ENCODE measurements at regions not wholly inside any gene's neighbourhood (a gene's known extent, or its start where the extent isn't known, plus 50 kb on each side); places are given as distances from the start of the nearest gene placed in this dataset.
"Not testable (repeated sequence)": the region's sequence is repeated elsewhere in the genome, so short reads cannot be mapped to it uniquely, and the experiment has no call there.

- no peak for DNase-seq (ENCODE audit: low spot score)
Measured at GRCh38 chr6:50467931-50468330, 245.4 kb upstream of the TFAP2D start.

DNA sequence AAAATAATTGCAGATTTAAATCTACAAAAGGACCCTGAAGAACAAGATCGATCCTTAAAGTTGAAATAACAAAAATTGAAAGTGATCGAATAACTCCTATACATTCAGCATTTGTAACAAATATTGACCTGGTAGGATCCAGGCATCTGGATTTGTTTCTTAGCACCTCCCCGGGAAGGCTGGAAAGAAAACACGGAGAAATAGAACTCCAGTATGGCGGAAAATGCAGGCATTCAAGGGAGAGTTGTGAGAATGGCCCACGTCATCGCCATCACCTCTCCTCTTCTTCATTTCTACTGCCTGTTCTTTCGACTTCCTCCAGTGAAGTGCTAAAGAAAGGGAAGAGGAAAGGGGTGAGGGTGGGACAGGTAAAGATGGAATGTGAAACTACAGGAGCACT is 242.3 kb upstream of the TFAP2D start:
- no peak for DNase-seq (ENCODE audit: low spot score)

GRCh38 chr6:50510361-50510760 is 203.0 kb upstream of the TFAP2D start:
- no peak for DNase-seq (ENCODE audit: low spot score)

DNA sequence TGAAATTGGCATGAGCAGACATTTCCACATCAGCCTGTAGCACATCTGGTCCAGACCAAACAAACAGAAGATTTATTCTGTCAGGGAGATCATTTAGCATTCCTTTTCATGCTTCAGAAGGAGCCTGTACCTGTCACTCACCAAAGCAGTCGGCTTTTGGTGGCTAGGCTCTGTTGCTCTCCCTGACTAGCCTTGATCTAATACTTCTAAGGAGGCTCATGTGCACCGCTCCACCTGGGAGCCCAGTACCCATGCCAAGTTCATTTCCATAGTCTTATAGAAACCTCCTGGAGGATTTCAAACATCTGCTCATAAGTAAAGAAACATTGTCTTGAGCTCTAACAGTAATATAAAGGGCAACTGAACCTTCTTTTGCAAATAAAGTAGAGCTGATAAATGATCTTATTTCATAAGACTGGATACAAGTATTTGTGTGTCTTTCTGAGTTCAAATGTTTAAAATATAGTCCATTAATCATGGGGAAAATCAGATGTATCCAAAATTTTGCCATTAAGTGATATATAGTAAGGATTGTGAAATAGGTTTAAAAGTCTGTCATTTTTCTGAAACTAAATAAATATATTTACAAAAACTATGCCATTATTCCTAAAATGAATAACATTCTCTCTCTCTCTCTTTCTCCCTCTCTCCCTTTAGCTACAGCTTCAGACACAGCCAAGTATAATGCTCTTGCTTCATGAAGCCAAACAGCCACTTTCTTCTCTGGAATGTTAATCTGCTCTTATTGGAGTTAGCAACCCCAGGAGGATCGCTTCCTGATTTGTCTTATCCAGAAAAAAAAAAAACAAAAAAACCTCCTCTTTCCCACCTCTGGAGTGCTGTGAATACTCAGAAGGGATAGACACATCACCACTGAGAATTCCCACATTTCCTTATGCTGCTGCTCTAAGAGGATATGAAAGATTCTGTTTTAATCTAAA is 192.7 kb upstream of the TFAP2D start:
- DNase-seq (ENCODE audit: low spot score), result no peak

- DNase-seq (ENCODE audit: low spot score), result no peak
Measured at GRCh38 chr6:50524341-50524740, 189.0 kb upstream of the TFAP2D start.

DNA sequence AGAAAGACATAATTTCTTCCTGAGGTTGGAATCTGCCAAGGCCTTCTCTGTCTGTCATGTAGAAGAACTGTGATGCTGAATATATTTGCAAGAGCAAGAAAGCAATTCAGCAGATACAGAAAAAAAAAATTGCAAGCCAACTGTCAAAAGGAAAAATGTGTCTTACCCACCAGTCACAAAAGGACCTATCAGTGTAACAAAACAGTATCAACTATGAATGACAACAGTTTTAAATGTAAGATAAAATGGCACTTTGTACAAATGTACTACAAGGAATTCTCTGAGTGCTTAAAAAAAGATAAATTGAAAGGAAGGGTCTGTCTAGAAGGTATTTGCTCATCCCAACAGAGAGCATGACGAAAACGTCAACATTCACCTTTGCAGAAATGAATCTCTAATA is 185.3 kb upstream of the TFAP2D start:
- DNase-seq (ENCODE audit: low spot score), result no peak

- DNase-seq (ENCODE audit: low spot score), result no peak
Measured at GRCh38 chr6:50539447-50539846, 173.9 kb upstream of the TFAP2D start.

- DNase-seq (ENCODE audit: low spot score), result no peak
Measured at GRCh38 chr6:50541941-50542340, 171.4 kb upstream of the TFAP2D start.

GRCh38 chr6:50543666-50544065 is 169.7 kb upstream of the TFAP2D start:
- DNase-seq (ENCODE audit: low spot score), result no peak

GRCh38 chr6:50549026-50549425 is 164.3 kb upstream of the TFAP2D start:
- no peak for DNase-seq (ENCODE audit: low spot score)

GRCh38 chr6:50549475-50549874 is 163.9 kb upstream of the TFAP2D start:
- DNase-seq (ENCODE audit: low spot score), result no peak

GRCh38 chr6:50555982-50556381 is 157.3 kb upstream of the TFAP2D start:
- no peak for DNase-seq (ENCODE audit: low spot score)

- no peak for DNase-seq (ENCODE audit: low spot score)
Measured at GRCh38 chr6:50565004-50565403, 148.3 kb upstream of the TFAP2D start.

GRCh38 chr6:50571230-50571629 is 142.1 kb upstream of the TFAP2D start:
- DNase-seq (ENCODE audit: low spot score), result not testable (repeated sequence)

GRCh38 chr6:50585441-50586330 is 127.6 kb upstream of the TFAP2D start:
- DNase-seq (ENCODE audit: low spot score), result no peak

DNA sequence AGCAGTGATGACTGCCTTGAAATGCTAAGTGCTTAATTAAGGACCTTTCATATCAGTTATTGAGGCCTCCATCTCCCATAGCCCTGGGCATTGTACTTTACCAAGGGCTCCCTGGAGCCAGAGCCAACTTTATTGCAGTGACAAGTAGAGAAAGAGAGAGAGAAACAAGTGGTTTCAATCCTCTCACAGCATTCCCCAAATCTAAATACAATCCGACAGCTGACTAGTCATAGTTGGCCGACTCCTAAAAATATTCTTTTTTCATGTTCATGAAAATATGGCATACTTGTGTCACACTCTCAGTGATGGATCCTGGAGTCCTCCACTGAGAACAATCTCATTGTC is 127.0 kb upstream of the TFAP2D start:
- no peak for DNase-seq (ENCODE audit: low spot score)

DNA sequence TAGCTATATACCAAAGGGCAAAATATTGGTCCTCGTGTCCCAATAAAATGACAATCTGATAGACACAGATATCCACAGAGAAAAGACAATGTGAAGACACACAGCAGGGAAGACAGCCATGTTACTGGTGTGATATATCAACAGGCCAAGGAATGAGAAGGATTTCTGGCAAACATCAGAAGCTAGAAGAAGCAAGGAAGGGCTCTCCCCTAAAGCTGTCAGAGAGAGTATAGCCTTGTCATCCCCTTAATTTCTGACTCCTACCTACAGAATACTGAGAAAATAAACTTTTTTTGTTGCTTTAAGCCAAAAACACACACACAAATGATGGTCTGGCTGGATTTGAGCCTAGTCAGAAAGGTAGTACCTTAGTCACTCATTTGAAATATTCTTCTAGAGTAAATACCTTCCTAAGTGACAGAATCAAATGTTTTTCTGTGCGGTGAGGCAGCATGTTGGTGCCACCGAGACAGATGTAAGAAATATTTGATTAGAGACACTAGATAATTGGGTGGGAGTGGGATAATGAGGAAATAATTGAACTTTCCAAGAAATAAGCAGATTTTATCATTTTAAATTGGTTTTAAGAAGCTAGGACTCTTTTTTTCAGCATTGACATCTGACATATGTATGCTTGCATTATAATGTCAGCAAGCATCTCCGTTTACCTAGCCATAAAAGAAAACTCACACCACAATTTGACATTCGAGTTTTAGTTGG is 123.4 kb upstream of the TFAP2D start:
- no peak for DNase-seq (ENCODE audit: low spot score)

GRCh38 chr6:50591135-50591534 is 122.2 kb upstream of the TFAP2D start:
- no peak for DNase-seq (ENCODE audit: low spot score)

GRCh38 chr6:50600280-50600679 is 113.0 kb upstream of the TFAP2D start:
- no peak for DNase-seq (ENCODE audit: low spot score)

DNA sequence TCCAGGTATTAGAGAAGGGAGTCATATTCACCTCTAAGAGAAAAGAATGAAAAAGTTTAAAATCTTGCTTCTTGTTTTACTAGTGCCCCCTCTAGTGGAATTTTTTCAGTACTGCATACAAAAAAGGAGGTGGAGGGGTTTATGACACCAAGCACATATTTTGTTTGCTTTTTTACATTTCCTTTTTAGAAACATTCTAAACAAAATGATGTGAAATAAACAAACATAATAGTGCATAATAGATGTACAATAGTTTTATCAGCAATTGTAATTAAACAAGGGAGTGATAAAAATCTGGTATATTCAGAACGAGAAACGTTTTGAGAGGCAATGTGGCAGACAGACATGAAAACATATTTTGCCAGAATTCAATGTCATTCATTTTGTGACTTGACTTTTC is 111.0 kb upstream of the TFAP2D start:
- peak; percentile 3 for DNase-seq (ENCODE audit: low spot score)

DNA sequence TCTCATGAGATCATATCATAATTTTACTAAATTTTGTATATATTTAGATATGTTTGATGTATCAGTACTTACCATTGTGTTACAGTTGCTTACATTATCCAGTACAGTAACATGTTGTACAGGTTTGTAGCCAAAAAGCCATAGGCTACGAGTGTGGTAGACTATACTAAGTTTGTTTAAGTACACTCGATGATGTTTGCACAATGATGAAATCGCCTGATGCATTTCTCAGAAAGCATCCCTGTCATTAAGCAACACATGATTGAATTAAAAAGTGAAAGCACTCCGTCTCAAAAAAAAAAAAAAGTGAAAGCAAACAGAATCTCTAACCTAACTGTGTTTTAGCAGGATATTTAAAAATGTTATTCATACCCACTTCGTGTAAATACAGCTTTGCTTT is 104.9 kb upstream of the TFAP2D start:
- no peak for DNase-seq (ENCODE audit: low spot score)

GRCh38 chr6:50610562-50610961 is 102.8 kb upstream of the TFAP2D start:
- DNase-seq (ENCODE audit: low spot score), result no peak

Measured in Ammon's horn (tissue), 1 donor.